ENCODE measurements at regions not wholly inside any gene's neighbourhood (a gene's known extent, or its start where the extent isn't known, plus 50 kb on each side); places are given as distances from the start of the nearest gene placed in this dataset.

GRCh38 chr5:101047181-101047580 lies 144.1 kb upstream of the ST8SIA4 start:
- TF ChIP-seq CTCF (conservative IDR thresholded peaks at IDR 0.05; ENCODE audit: low read depth, low read length) (no peak), EZH2 (IDR thresholded peaks at IDR 0.05; ENCODE audit: borderline replicate concordance, low read depth, low read length, poor library complexity, severe bottlenecking) (no peak)

Measured in A673 (cell line).